ENCODE measurements at regions not wholly inside any gene's neighbourhood (a gene's known extent, or its start where the extent isn't known, plus 50 kb on each side); places are given as distances from the start of the nearest gene placed in this dataset.
"Not testable (repeated sequence)": the region's sequence is repeated elsewhere in the genome, so short reads cannot be mapped to it uniquely, and the experiment has no call there.

DNA sequence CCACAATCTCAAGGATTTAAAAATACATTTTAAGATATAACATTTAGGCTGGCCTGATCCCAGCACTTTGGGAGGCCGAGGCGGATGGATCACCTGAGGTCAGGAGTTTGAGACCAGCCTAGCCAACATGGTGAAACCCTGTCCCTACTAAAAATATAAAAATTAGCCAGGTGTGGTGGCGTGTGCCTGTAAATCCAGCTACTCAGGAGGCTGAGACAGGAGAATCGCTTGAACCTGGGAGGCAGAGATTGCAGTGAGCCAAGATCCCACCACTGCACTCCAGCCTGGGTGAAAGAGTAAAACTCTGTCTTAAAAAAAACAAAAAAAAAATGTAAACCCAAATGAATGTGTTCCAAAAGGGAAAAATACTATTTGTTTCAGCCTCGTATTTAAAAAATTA lies 82.3 kb upstream of the FAT1 start:
- not testable (repeated sequence) for H3K9me3 ChIP-seq (ENCODE audit: insufficient read depth, low read depth, low read length); H3K27me3 ChIP-seq (ENCODE audit: insufficient read depth, low read length)

DNA sequence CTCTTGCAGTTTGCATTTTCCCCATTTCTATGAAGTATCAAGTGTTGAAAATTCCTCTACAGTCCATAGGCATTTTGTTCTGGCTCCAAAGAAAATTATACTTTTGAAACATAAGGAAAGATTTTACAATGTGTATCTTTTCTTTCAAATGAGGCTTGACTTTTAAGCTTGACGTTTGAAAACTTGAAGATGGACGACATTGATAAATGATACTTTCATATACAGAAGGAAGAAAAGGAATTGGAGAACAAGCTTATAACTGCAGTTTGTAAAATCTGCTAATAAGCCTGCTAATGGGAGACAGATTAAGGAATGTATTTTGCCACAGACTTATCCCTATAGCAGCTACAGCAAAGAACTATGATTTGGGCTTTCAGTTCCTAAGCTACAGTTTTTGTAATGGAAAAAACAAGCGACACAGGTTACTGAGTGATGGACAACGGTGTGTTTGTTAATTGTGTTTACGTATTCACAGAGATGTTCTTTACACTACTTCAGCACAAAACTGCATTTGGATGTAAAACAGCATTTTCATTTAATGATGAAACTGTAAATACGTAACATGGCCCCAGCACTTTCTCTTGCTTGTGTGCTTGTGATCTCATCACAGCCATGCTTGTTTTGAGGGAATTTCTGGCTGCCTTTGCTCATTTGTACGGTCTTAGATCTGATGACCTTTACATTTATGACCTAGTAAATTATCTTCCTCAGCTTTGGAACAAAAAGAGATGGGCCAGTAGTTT lies 83.2 kb upstream of the FAT1 start:
- Histone ChIP-seq H3K4me3 (ENCODE audit: low read length) (no peak overlapping the region), H3K9me3 (ENCODE audit: insufficient read depth, low read depth, low read length) (peaks cover 3% of the 10 kb centered on the region; the same call in 1 of the 2 replicates), H3K9ac (ENCODE audit: low read depth, low read length) (no peak overlapping the region), H3K27ac (ENCODE audit: low read length) (no peak overlapping the region), H3K27me3 (ENCODE audit: insufficient read depth, low read length) (no peaks in the 10 kb centered on the region), H3K4me1 (ENCODE audit: insufficient read depth, low read length) (peaks cover 3% of the 10 kb centered on the region; the same call in 1 of the 2 replicates), H3K36me3 (ENCODE audit: insufficient read depth, low read depth, low read length) (no peaks in the 10 kb centered on the region)

More for the DNA sequence above, 82.3 kb upstream of the FAT1 start:
- not testable (repeated sequence) for H3K9ac ChIP-seq (ENCODE audit: low read depth, low read length); H3K36me3 ChIP-seq (ENCODE audit: insufficient read depth, low read depth, low read length); H3K4me3 ChIP-seq (ENCODE audit: low read length); H3K4me1 ChIP-seq (ENCODE audit: insufficient read depth, low read length); H3K27ac ChIP-seq (ENCODE audit: low read length)

GRCh38 chr4:186807808-186808629 lies 84.4 kb upstream of the FAT1 start:
- H3K9ac ChIP-seq (ENCODE audit: low read depth, low read length), result no peak overlapping the region
- H3K4me1 ChIP-seq (ENCODE audit: insufficient read depth, low read length), result peaks cover 3% of the 10 kb centered on the region; the same call in 1 of the 2 replicates

DNA sequence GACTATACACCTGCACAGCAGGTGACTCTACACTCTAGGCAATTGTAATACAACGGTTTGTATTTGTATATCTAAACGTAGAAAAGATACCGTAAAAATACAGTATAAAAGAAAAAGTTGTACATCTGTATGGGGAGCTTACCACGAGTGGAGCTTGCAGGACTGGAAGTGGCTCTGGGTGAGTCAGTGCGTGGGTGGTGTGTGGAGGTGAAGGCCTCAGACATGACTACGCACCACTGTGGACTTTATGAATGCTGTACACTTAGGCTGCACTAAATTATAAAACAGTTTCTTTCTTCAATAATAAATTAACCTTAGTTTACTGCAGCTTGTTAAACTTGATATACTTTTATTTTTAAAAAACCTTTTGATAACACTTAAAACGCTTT lies 85.0 kb upstream of the FAT1 start:
- no peak overlapping the region for H3K4me3 ChIP-seq (ENCODE audit: low read length)
- H3K27ac ChIP-seq (ENCODE audit: low read length), result no peak overlapping the region
- H3K9ac ChIP-seq (ENCODE audit: low read depth, low read length), result no peak overlapping the region
- peaks cover 7% of the 10 kb centered on the region; the same call in 1 of the 2 replicates for H3K9me3 ChIP-seq (ENCODE audit: insufficient read depth, low read depth, low read length)
- H3K36me3 ChIP-seq (ENCODE audit: insufficient read depth, low read depth, low read length), result no peaks in the 10 kb centered on the region
- H3K4me1 ChIP-seq (ENCODE audit: insufficient read depth, low read length), result peaks cover 3% of the 10 kb centered on the region; the same call in 1 of the 2 replicates
- no peaks in the 10 kb centered on the region for H3K27me3 ChIP-seq (ENCODE audit: insufficient read depth, low read length)

More at GRCh38 chr4:186807808-186808629, 84.4 kb upstream of the FAT1 start:
- no peaks in the 10 kb centered on the region for H3K36me3 ChIP-seq (ENCODE audit: insufficient read depth, low read depth, low read length)
- no peaks in the 10 kb centered on the region for H3K27me3 ChIP-seq (ENCODE audit: insufficient read depth, low read length)
- H3K9me3 ChIP-seq (ENCODE audit: insufficient read depth, low read depth, low read length), result peaks cover 7% of the 10 kb centered on the region; the same call in 1 of the 2 replicates
- H3K4me3 ChIP-seq (ENCODE audit: low read length), result no peak overlapping the region
- H3K27ac ChIP-seq (ENCODE audit: low read length), result no peak overlapping the region

DNA sequence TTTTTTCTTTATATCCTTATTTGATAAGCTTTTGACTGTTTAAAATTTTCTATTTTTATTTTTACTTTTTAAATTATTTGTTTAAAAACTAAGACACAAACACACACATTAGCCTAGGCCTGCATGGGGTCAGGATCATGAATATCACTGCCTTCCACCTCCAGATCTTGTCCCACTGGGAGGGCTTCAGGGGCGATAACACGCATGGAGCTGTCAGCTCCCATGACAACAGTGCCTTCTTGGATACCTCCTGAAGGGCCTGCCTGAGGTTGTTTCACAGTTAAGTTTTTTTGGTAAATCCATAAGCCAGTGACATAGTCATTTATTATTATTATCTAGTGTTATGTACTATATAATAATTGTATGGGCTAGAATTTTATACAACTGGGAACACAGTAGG lies 85.4 kb upstream of the FAT1 start:
- Histone ChIP-seq H3K4me3 (ENCODE audit: low read length) (no peak overlapping the region), H3K27me3 (ENCODE audit: insufficient read depth, low read length) (no peaks in the 10 kb centered on the region), H3K9ac (ENCODE audit: low read depth, low read length) (no peak overlapping the region), H3K27ac (ENCODE audit: low read length) (no peak overlapping the region), H3K4me1 (ENCODE audit: insufficient read depth, low read length) (peaks cover 3% of the 10 kb centered on the region; the same call in 1 of the 2 replicates), H3K9me3 (ENCODE audit: insufficient read depth, low read depth, low read length) (peaks cover 7% of the 10 kb centered on the region; the same call in 1 of the 2 replicates), H3K36me3 (ENCODE audit: insufficient read depth, low read depth, low read length) (no peaks in the 10 kb centered on the region)

GRCh38 chr4:186810613-186811150 lies 87.0 kb upstream of the FAT1 start:
- Histone ChIP-seq H3K9ac (ENCODE audit: low read depth, low read length) (no peak overlapping the region), H3K4me3 (ENCODE audit: low read length) (no peak overlapping the region), H3K27me3 (ENCODE audit: insufficient read depth, low read length) (no peaks in the 10 kb centered on the region), H3K27ac (ENCODE audit: low read length) (no peak overlapping the region), H3K9me3 (ENCODE audit: insufficient read depth, low read depth, low read length) (peaks cover 7% of the 10 kb centered on the region; the same call in 1 of the 2 replicates), H3K36me3 (ENCODE audit: insufficient read depth, low read depth, low read length) (no peaks in the 10 kb centered on the region), H3K4me1 (ENCODE audit: insufficient read depth, low read length) (peaks cover 3% of the 10 kb centered on the region; the same call in 1 of the 2 replicates)

GRCh38 chr4:186812592-186812991 lies 88.9 kb upstream of the FAT1 start:
- Histone ChIP-seq H3K36me3 (ENCODE audit: insufficient read depth, low read depth, low read length) (no peaks in the 10 kb centered on the region), H3K27me3 (ENCODE audit: insufficient read depth, low read length) (no peaks in the 10 kb centered on the region), H3K27ac (ENCODE audit: low read length) (no peak overlapping the region), H3K9ac (ENCODE audit: low read depth, low read length) (no peak overlapping the region), H3K4me3 (ENCODE audit: low read length) (no peak overlapping the region), H3K4me1 (ENCODE audit: insufficient read depth, low read length) (no peaks in the 10 kb centered on the region; the same call in 1 of the 2 replicates), H3K9me3 (ENCODE audit: insufficient read depth, low read depth, low read length) (peaks cover 7% of the 10 kb centered on the region; the same call in 1 of the 2 replicates)

GRCh38 chr4:186813377-186814068 lies 89.9 kb upstream of the FAT1 start:
- Histone ChIP-seq H3K9me3 (ENCODE audit: insufficient read depth, low read depth, low read length) (peaks cover 7% of the 10 kb centered on the region; the same call in 1 of the 2 replicates), H3K27me3 (ENCODE audit: insufficient read depth, low read length) (no peaks in the 10 kb centered on the region), H3K27ac (ENCODE audit: low read length) (no peak overlapping the region), H3K4me3 (ENCODE audit: low read length) (no peak overlapping the region), H3K9ac (ENCODE audit: low read depth, low read length) (no peak overlapping the region), H3K4me1 (ENCODE audit: insufficient read depth, low read length) (no peaks in the 10 kb centered on the region; the same call in 1 of the 2 replicates), H3K36me3 (ENCODE audit: insufficient read depth, low read depth, low read length) (no peaks in the 10 kb centered on the region)

GRCh38 chr4:186814535-186815070 lies 90.9 kb upstream of the FAT1 start:
- Histone ChIP-seq H3K9me3 (ENCODE audit: insufficient read depth, low read depth, low read length) (peaks cover 7% of the 10 kb centered on the region; the same call in 1 of the 2 replicates), H3K27me3 (ENCODE audit: insufficient read depth, low read length) (no peaks in the 10 kb centered on the region), H3K9ac (ENCODE audit: low read depth, low read length) (no peak overlapping the region), H3K27ac (ENCODE audit: low read length) (no peak overlapping the region), H3K4me1 (ENCODE audit: insufficient read depth, low read length) (no peaks in the 10 kb centered on the region; the same call in 1 of the 2 replicates), H3K4me3 (ENCODE audit: low read length) (no peak overlapping the region), H3K36me3 (ENCODE audit: insufficient read depth, low read depth, low read length) (no peaks in the 10 kb centered on the region)

- no peaks in the 10 kb centered on the region for H3K9me3 ChIP-seq (ENCODE audit: insufficient read depth, low read depth, low read length)
- H3K4me3 ChIP-seq (ENCODE audit: low read length), result no peak overlapping the region
- H3K27ac ChIP-seq (ENCODE audit: low read length), result no peak overlapping the region
- H3K36me3 ChIP-seq (ENCODE audit: insufficient read depth, low read depth, low read length), result no peaks in the 10 kb centered on the region
- H3K9ac ChIP-seq (ENCODE audit: low read depth, low read length), result no peak overlapping the region
- H3K4me1 ChIP-seq (ENCODE audit: insufficient read depth, low read length), result no peaks in the 10 kb centered on the region
- H3K27me3 ChIP-seq (ENCODE audit: insufficient read depth, low read length), result no peaks in the 10 kb centered on the region
Measured at GRCh38 chr4:186819342-186820086, 95.9 kb upstream of the FAT1 start.

Measured in iPS-20b (cell line).